ENCODE measurements at regions not wholly inside any gene's neighbourhood (a gene's known extent, or its start where the extent isn't known, plus 50 kb on each side); places are given as distances from the start of the nearest gene placed in this dataset.

DNA sequence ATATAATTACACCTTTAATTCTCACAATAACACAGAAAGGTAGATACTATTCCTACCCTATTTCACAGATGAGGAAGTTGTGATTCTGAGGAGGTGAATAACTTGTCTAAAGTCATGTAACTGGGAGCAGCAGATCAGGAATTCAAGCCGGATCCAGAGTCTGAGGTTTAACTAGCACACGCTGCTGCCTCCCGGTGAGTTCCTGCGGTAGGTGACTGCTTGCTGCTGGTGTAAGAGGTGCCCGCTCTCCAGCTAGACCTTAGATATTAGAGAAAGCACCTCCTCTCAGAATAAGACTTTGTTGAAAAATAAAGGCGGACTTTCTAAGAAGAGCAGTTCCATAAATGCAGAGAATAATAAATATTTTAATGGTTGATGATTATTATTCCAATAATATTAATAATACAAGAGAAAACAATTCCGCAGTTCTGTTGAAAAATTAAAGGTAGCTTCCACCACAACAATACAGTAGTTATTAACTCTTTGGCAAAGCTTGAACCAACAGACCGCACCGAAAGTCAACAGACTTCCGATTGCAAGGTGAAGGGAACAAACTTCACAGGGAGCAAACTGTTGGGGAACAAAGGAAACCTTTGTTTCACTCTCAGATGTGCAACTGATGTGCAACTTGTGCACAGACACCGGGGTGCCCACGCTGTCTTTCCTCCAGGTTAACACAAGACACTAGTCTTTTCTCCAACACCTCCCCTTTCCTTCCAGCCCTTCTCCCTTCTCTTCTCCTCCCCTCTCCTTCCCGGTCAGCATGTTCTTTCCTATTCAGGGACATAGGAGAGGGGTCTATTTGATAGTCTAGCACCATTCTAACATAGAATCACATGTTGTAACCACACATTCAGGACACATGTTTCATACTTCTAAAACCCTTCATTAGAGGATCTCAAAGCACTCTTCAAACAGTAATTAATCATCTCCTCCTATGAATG, 73.2 kb upstream of the EGLN3 start (continued):
- TF ChIP-seq YEATS2 (CRISPR knock-in tag; IDR thresholded peaks at IDR 0.05; ENCODE audit: borderline replicate concordance) (peak; percentile 67; the same call in 1 of the 2 replicates), FOXO1 (CRISPR knock-in tag; IDR thresholded peaks at IDR 0.05) (peak; percentile 95), HHEX (CRISPR knock-in tag; IDR thresholded peaks at IDR 0.05) (peak; percentile 80), ZKSCAN1 (IDR thresholded peaks at IDR 0.05; ENCODE audit: low read length) (peak; percentile 73), HOXA9 (CRISPR knock-in tag; IDR thresholded peaks at IDR 0.05; ENCODE audit: borderline replicate concordance) (no peak), MEIS2 (CRISPR knock-in tag; IDR thresholded peaks at IDR 0.05) (peak; percentile 87), ZNF101 (CRISPR knock-in tag; IDR thresholded peaks at IDR 0.05; ENCODE audit: borderline replicate concordance, low read depth) (no peak), ZMAT3 (CRISPR knock-in tag; conservative IDR thresholded peaks at IDR 0.05) (peak; percentile 59; the same call in 1 of the 2 replicates), RARA (CRISPR knock-in tag; IDR thresholded peaks at IDR 0.05) (peak; percentile 85), SRSF4 (IDR thresholded peaks at IDR 0.05; ENCODE audit: low read depth, low read length, poor library complexity, severe bottlenecking) (no peak), GABPA (IDR thresholded peaks at IDR 0.05; ENCODE audit: low read depth, low read length) (no peak), GABPA (CRISPR knock-in tag; IDR thresholded peaks at IDR 0.05; ENCODE audit: low read depth) (peak; percentile 52; the same call in 1 of the 2 replicates), HOXD1 (CRISPR knock-in tag; IDR thresholded peaks at IDR 0.05) (peak; percentile 58; the same call in 1 of the 2 replicates), RFXANK (CRISPR knock-in tag; IDR thresholded peaks at IDR 0.05) (peak; percentile 51; the same call in 1 of the 2 replicates), ZNF883 (CRISPR knock-in tag; IDR thresholded peaks at IDR 0.05; ENCODE audit: not compliant biosample characterization) (peak; percentile 85), FOXC1 (CRISPR knock-in tag; IDR thresholded peaks at IDR 0.05; ENCODE audit: borderline replicate concordance) (0 out of 2 replicates have a peak, but pooled peaks have one; percentile 7), ZNF251 (CRISPR knock-in tag; IDR thresholded peaks at IDR 0.05) (no peak), TBX3 (IDR thresholded peaks at IDR 0.05; ENCODE audit: borderline replicate concordance) (peak; percentile 89; the same call in 1 of the 2 replicates), ZNF614 (CRISPR knock-in tag; IDR thresholded peaks at IDR 0.05; ENCODE audit: borderline replicate concordance) (peak; percentile 91)
- TF ChIP-seq, protein P1, sequence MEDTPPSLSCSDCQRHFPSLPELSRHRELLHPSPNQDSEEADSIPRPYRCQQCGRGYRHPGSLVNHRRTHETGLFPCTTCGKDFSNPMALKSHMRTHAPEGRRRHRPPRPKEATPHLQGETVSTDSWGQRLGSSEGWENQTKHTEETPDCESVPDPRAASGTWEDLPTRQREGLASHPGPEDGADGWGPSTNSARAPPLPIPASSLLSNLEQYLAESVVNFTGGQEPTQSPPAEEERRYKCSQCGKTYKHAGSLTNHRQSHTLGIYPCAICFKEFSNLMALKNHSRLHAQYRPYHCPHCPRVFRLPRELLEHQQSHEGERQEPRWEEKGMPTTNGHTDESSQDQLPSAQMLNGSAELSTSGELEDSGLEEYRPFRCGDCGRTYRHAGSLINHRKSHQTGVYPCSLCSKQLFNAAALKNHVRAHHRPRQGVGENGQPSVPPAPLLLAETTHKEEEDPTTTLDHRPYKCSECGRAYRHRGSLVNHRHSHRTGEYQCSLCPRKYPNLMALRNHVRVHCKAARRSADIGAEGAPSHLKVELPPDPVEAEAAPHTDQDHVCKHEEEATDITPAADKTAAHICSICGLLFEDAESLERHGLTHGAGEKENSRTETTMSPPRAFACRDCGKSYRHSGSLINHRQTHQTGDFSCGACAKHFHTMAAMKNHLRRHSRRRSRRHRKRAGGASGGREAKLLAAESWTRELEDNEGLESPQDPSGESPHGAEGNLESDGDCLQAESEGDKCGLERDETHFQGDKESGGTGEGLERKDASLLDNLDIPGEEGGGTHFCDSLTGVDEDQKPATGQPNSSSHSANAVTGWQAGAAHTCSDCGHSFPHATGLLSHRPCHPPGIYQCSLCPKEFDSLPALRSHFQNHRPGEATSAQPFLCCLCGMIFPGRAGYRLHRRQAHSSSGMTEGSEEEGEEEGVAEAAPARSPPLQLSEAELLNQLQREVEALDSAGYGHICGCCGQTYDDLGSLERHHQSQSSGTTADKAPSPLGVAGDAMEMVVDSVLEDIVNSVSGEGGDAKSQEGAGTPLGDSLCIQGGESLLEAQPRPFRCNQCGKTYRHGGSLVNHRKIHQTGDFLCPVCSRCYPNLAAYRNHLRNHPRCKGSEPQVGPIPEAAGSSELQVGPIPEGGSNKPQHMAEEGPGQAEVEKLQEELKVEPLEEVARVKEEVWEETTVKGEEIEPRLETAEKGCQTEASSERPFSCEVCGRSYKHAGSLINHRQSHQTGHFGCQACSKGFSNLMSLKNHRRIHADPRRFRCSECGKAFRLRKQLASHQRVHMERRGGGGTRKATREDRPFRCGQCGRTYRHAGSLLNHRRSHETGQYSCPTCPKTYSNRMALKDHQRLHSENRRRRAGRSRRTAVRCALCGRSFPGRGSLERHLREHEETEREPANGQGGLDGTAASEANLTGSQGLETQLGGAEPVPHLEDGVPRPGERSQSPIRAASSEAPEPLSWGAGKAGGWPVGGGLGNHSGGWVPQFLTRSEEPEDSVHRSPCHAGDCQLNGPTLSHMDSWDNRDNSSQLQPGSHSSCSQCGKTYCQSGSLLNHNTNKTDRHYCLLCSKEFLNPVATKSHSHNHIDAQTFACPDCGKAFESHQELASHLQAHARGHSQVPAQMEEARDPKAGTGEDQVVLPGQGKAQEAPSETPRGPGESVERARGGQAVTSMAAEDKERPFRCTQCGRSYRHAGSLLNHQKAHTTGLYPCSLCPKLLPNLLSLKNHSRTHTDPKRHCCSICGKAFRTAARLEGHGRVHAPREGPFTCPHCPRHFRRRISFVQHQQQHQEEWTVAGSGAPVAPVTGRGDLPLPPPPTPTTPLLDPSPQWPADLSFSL (CRISPR knock-in tag; IDR thresholded peaks at IDR 0.05) = peak; percentile 92

Measured in HepG2 (cell line).